ENCODE measurements at regions not wholly inside any gene's neighbourhood (a gene's known extent, or its start where the extent isn't known, plus 50 kb on each side); places are given as distances from the start of the nearest gene placed in this dataset.
"Not testable (repeated sequence)": the region's sequence is repeated elsewhere in the genome, so short reads cannot be mapped to it uniquely, and the experiment has no call there.

- DNase-seq (ENCODE audit: low spot score), result no peak
Observed at GRCh38 chr13:37475151-37475550, 123.4 kb downstream of the POSTN start.

GRCh38 chr13:37473035-37473434 lies 125.5 kb downstream of the POSTN start:
- no peak for DNase-seq (ENCODE audit: low spot score)

- DNase-seq (ENCODE audit: low spot score), result not testable (repeated sequence)
Observed at GRCh38 chr13:37472266-37472665, 126.3 kb downstream of the POSTN start.

GRCh38 chr13:37460166-37460565 lies 138.4 kb downstream of the POSTN start:
- DNase-seq (ENCODE audit: low spot score), result no peak

- DNase-seq (ENCODE audit: low spot score), result no peak
Observed at GRCh38 chr13:37457612-37458011, 141.0 kb downstream of the POSTN start.

GRCh38 chr13:37456506-37456905 lies 142.1 kb downstream of the POSTN start:
- no peak for DNase-seq (ENCODE audit: low spot score)

- DNase-seq (ENCODE audit: low spot score), result no peak
Observed at GRCh38 chr13:37456041-37456440, 142.5 kb downstream of the POSTN start.

GRCh38 chr13:37453246-37453645 lies 145.3 kb downstream of the POSTN start:
- no peak for DNase-seq (ENCODE audit: low spot score)

- no peak for DNase-seq (ENCODE audit: low spot score)
Observed at GRCh38 chr13:37450276-37450675, 148.3 kb downstream of the POSTN start.

GRCh38 chr13:37448153-37448552 lies 150.4 kb downstream of the POSTN start:
- DNase-seq (ENCODE audit: low spot score), result no peak

- no peak for DNase-seq (ENCODE audit: low spot score)
Observed at GRCh38 chr13:37446503-37446902, 152.1 kb downstream of the POSTN start.

- DNase-seq (ENCODE audit: low spot score), result no peak
Observed at GRCh38 chr13:37443538-37443937, 155.0 kb downstream of the POSTN start.

GRCh38 chr13:37442996-37443395 lies 155.6 kb downstream of the POSTN start:
- no peak for DNase-seq (ENCODE audit: low spot score)

- DNase-seq (ENCODE audit: low spot score), result no peak
Observed at GRCh38 chr13:37435881-37436280, 162.7 kb downstream of the POSTN start.

GRCh38 chr13:37433086-37433485 lies 165.5 kb downstream of the POSTN start:
- no peak for DNase-seq (ENCODE audit: low spot score)

GRCh38 chr13:37429976-37430375 lies 168.6 kb downstream of the POSTN start:
- no peak for DNase-seq (ENCODE audit: low spot score)

GRCh38 chr13:37427843-37428494 lies 170.6 kb downstream of the POSTN start:
- no peak for DNase-seq (ENCODE audit: low spot score)

GRCh38 chr13:37418490-37418889 lies 180.1 kb downstream of the POSTN start:
- no peak for DNase-seq (ENCODE audit: low spot score)

GRCh38 chr13:37417060-37417441 lies 181.5 kb downstream of the POSTN start:
- no peak for DNase-seq (ENCODE audit: low spot score)

- DNase-seq (ENCODE audit: low spot score), result no peak
Observed at GRCh38 chr13:37416291-37417059, 182.1 kb downstream of the POSTN start.

GRCh38 chr13:37413161-37413560 lies 185.4 kb downstream of the POSTN start:
- no peak for DNase-seq (ENCODE audit: low spot score)

GRCh38 chr13:37412241-37412921 lies 186.2 kb downstream of the POSTN start:
- DNase-seq (ENCODE audit: low spot score), result no peak

GRCh38 chr13:37410316-37410715 lies 188.3 kb downstream of the POSTN start:
- no peak for DNase-seq (ENCODE audit: low spot score)

Measured in pons (tissue), 1 donor.